Subcutaneous abdominal adipose tissue (tissue), 5 donors: ENCODE measurements at regions not wholly inside any gene's neighbourhood (a gene's known extent, or its start where the extent isn't known, plus 50 kb on each side); places are given as distances from the start of the nearest gene placed in this dataset.

ENCODE experiments used
- H3K27ac ChIP-seq: one replicate; pipeline ENCODE4 v1.7.0; 2013; ENCODE audit warnings: low read depth, mild to moderate bottlenecking, inconsistent platforms, low read length, moderate library complexity
- H3K27me3 ChIP-seq, 5 donors: one replicate each; pipeline ENCODE4 v1.7.0; 2013; ENCODE audit warnings: low read length in 5 of 5, inconsistent platforms in 1 of 5; ENCODE audit not compliant: control insufficient read depth in 5 of 5, insufficient read depth in 4 of 5
- H3K36me3 ChIP-seq, 5 donors: one replicate each; pipeline ENCODE4 v1.7.0; 2013; ENCODE audit warnings: low read length in 5 of 5; ENCODE audit not compliant: control insufficient read depth in 5 of 5, insufficient read depth in 5 of 5
- H3K4me1 ChIP-seq, 5 donors: one replicate each; pipeline ENCODE4 v1.7.0; 2013; ENCODE audit warnings: low read length in 5 of 5, mild to moderate bottlenecking in 3 of 5, moderate library complexity in 1 of 5; ENCODE audit not compliant: control insufficient read depth in 5 of 5, insufficient read depth in 5 of 5
- H3K4me3 ChIP-seq, 5 donors: one replicate each; pipeline ENCODE4 v1.7.0; 2013; ENCODE audit warnings: low read length in 5 of 5, low read depth in 1 of 5
- H3K9ac ChIP-seq, 5 donors: one replicate each; pipeline ENCODE4 v1.7.0; 2013; ENCODE audit warnings: low read length in 5 of 5, mild to moderate bottlenecking in 4 of 5, moderate library complexity in 3 of 5
- H3K9me3 ChIP-seq, 5 donors: one replicate each; pipeline ENCODE4 v1.7.0; 2013; ENCODE audit warnings: low read length in 5 of 5; ENCODE audit not compliant: control insufficient read depth in 5 of 5
- donor health status: healthy.
- donor health status: healthy.
- donor health status: healthy.
- donor health status: healthy.
- donor health status: healthy.

GRCh38 chr16:63488955-63489354 lies 1452.7 kb upstream of the CDH8 start:
- Histone ChIP-seq H3K27ac (no peak overlapping the region), H3K4me3 (no peak overlapping the region), H3K9ac (no peak overlapping the region), H3K4me1 (no peaks in the 10 kb centered on the region), H3K27me3 (no peaks in the 10 kb centered on the region), H3K36me3 (no peaks in the 10 kb centered on the region), H3K9me3 (no peaks in the 10 kb centered on the region)

DNA sequence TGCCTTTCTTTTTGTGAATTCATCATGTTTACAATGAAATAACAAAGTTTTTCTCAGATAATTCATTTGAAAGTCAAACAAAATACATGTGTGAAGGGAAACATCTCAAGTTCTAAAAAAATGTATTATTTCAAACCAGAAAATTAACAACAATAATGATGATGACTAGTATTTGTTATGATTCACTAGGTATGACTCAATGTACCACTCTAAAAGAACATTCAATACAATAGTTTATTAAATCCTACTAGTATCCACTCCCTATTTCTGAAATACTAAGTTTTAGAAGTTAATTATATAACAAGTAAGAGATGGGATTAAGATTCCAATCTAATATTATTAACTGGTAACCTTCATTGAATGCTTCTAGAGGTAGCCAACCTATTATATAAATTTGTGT lies 1444.8 kb upstream of the CDH8 start:
- H3K4me3 ChIP-seq, result no peak overlapping the region
- no peak overlapping the region for H3K27ac ChIP-seq
- no peaks in the 10 kb centered on the region for H3K4me1 ChIP-seq
- H3K36me3 ChIP-seq, result no peaks in the 10 kb centered on the region
- H3K9ac ChIP-seq, result no peak overlapping the region
- no peaks in the 10 kb centered on the region for H3K27me3 ChIP-seq
- no peaks in the 10 kb centered on the region for H3K9me3 ChIP-seq

DNA sequence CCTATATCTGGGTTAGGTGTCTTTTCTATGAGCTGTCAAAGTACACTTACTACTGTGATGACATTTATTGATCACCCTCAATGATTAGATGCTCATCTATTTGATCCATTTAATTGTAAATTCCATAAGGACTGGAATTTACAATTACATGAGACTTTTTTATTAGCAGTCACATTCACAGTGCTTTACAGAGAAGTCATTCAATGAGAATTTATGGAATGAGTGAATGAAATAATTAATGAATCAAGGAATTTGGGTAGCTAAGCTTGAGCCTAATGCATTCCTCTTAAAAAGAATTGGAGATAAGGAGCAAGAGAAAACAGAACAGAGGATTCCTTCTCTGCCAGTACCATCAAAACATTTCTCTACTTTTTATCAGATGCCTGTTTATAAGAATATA lies 1437.5 kb upstream of the CDH8 start:
- Histone ChIP-seq H3K27ac (no peak overlapping the region), H3K4me1 (no peaks in the 10 kb centered on the region), H3K36me3 (no peaks in the 10 kb centered on the region), H3K27me3 (no peaks in the 10 kb centered on the region), H3K4me3 (no peak overlapping the region), H3K9me3 (no peaks in the 10 kb centered on the region), H3K9ac (no peak overlapping the region)

DNA sequence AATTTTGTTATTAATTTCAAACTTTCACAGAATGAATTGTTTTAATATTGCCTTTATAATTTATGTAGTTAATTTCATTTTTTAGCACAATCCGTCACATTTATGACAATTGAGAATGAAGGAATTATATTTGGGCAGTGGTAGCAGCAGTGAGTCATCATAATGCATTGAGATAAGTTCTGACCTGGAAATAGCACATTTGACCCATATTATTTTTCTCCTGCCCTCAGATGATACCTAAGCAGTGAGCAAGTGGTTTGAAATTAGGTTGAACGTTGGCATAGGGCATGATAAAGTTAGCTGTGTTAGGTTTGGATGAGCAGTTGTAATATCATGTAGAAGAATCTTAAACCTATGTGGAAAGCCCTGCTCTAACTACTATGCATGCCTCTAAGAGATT lies 1431.3 kb upstream of the CDH8 start:
- no peak overlapping the region for H3K4me3 ChIP-seq
- H3K9me3 ChIP-seq, result no peaks in the 10 kb centered on the region
- no peak overlapping the region for H3K9ac ChIP-seq
- no peaks in the 10 kb centered on the region for H3K36me3 ChIP-seq
- no peaks in the 10 kb centered on the region for H3K27me3 ChIP-seq
- H3K4me1 ChIP-seq, result no peaks in the 10 kb centered on the region
- H3K27ac ChIP-seq, result no peak overlapping the region

- no peaks in the 10 kb centered on the region for H3K27me3 ChIP-seq
- H3K36me3 ChIP-seq, result no peaks in the 10 kb centered on the region
- H3K9ac ChIP-seq, result no peak overlapping the region
- H3K27ac ChIP-seq, result no peak overlapping the region
- H3K4me3 ChIP-seq, result no peak overlapping the region
- no peaks in the 10 kb centered on the region for H3K9me3 ChIP-seq
- H3K4me1 ChIP-seq, result no peaks in the 10 kb centered on the region
Observed at GRCh38 chr16:63462316-63462715, 1426.1 kb upstream of the CDH8 start.

- Histone ChIP-seq H3K9me3 (no peaks in the 10 kb centered on the region), H3K4me1 (no peaks in the 10 kb centered on the region), H3K4me3 (no peak overlapping the region)
Observed at GRCh38 chr16:63461248-63461841, 1425.1 kb upstream of the CDH8 start.

GRCh38 chr16:63458846-63459245 lies 1422.6 kb upstream of the CDH8 start:
- no peak overlapping the region for H3K9ac ChIP-seq
- H3K4me1 ChIP-seq, result no peaks in the 10 kb centered on the region
- H3K27me3 ChIP-seq, result no peaks in the 10 kb centered on the region
- no peak overlapping the region for H3K4me3 ChIP-seq
- no peaks in the 10 kb centered on the region for H3K36me3 ChIP-seq
- H3K27ac ChIP-seq, result no peak overlapping the region
- H3K9me3 ChIP-seq, result no peaks in the 10 kb centered on the region

More at GRCh38 chr16:63461248-63461841, 1425.1 kb upstream of the CDH8 start:
- no peaks in the 10 kb centered on the region for H3K36me3 ChIP-seq
- H3K9ac ChIP-seq, result no peak overlapping the region
- H3K27me3 ChIP-seq, result no peaks in the 10 kb centered on the region
- H3K27ac ChIP-seq, result no peak overlapping the region

DNA sequence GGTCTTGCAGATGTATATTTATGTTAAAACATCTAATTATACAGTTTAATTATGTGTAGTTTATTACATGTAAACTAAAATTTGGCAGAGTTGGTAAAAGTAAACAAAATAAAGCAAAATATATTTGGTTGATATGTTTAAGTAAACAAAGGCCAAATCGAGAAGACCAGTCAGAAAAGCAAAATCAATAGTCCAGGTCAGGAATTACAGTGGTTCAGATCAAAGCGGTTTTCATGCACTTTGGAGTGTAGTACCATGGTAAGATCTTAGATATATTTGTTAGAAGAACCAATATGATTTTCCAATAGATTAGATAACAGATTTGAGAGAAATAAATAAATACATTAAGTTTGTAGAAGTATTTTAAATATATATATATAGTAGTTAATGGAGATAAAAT lies 1421.6 kb upstream of the CDH8 start:
- Histone ChIP-seq H3K9me3 (no peaks in the 10 kb centered on the region), H3K9ac (no peak overlapping the region), H3K27ac (no peak overlapping the region), H3K36me3 (no peaks in the 10 kb centered on the region), H3K4me1 (no peaks in the 10 kb centered on the region), H3K27me3 (no peaks in the 10 kb centered on the region), H3K4me3 (no peak overlapping the region)

DNA sequence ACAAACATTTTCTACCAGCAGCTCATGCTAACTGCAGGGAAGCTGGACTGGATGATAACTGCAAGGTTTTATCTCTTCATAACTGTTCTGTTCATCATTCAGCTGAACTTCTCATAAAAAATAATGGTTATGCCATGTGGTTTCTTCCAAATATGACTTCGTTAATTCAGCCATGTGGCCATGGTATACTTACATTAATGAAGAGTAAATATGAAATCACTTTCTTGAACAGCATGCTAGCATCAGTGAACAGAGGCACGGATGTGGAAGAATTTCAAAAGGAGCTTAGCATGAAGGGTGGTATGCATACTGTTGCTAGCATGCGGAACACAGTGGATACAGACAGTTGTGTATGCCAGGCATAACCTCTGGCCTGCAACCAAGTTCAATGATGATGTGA lies 1417.0 kb upstream of the CDH8 start:
- Histone ChIP-seq H3K36me3 (no peaks in the 10 kb centered on the region), H3K9me3 (no peaks in the 10 kb centered on the region), H3K4me3 (no peak overlapping the region), H3K4me1 (no peaks in the 10 kb centered on the region), H3K9ac (no peak overlapping the region), H3K27me3 (no peaks in the 10 kb centered on the region), H3K27ac (no peak overlapping the region)

DNA sequence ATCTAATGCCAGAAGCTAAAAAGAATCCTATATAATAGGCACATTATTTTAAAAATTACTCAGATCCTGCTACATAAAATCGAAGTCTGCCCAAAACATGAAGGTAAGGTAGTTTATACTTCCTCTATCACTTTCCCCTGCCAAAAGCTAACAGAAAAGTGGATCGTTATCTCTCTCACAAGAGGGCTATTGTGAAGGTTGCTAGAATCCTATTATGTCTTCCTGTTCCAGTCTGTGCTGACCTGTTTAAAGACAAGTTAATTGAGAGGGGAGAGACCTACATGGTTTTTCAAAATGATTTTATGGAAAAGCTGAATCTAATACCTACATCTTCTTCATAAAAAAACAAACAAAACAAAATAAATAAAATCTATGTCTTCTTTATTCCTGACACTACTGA lies 1410.9 kb upstream of the CDH8 start:
- no peak overlapping the region for H3K4me3 ChIP-seq
- no peaks in the 10 kb centered on the region for H3K4me1 ChIP-seq
- H3K27ac ChIP-seq, result no peak overlapping the region
- no peaks in the 10 kb centered on the region for H3K9me3 ChIP-seq
- H3K27me3 ChIP-seq, result no peaks in the 10 kb centered on the region
- H3K9ac ChIP-seq, result no peak overlapping the region
- H3K36me3 ChIP-seq, result no peaks in the 10 kb centered on the region

GRCh38 chr16:63442246-63442645 lies 1406.0 kb upstream of the CDH8 start:
- H3K9ac ChIP-seq, result no peak overlapping the region
- H3K27me3 ChIP-seq, result no peaks in the 10 kb centered on the region
- H3K36me3 ChIP-seq, result no peaks in the 10 kb centered on the region
- H3K4me3 ChIP-seq, result no peak overlapping the region
- H3K9me3 ChIP-seq, result no peaks in the 10 kb centered on the region
- H3K27ac ChIP-seq, result no peak overlapping the region
- H3K4me1 ChIP-seq, result no peaks in the 10 kb centered on the region
